Retinal pigment epithelial cell (primary cell): ENCODE measurements at regions not wholly inside any gene's neighbourhood (a gene's known extent, or its start where the extent isn't known, plus 50 kb on each side); places are given as distances from the start of the nearest gene placed in this dataset.

ENCODE experiments used
- DNase-seq: peaks from one replicate; pipeline ENCODE4 v3.0.0-alpha.2; 2010; ENCODE audit warnings: low read depth
- H3K4me3 ChIP-seq: 2 replicates; pipeline ENCODE4 v1.5.1; 2011; ENCODE audit warnings: mild to moderate bottlenecking, low read length, control low read depth, moderate library complexity
- CTCF ChIP-seq: conservative IDR thresholded peaks from 2 replicates; pipeline ENCODE4 v1.5.1; 2011; ENCODE audit warnings: low read depth, low read length, control low read depth, inconsistent platforms

DNA sequence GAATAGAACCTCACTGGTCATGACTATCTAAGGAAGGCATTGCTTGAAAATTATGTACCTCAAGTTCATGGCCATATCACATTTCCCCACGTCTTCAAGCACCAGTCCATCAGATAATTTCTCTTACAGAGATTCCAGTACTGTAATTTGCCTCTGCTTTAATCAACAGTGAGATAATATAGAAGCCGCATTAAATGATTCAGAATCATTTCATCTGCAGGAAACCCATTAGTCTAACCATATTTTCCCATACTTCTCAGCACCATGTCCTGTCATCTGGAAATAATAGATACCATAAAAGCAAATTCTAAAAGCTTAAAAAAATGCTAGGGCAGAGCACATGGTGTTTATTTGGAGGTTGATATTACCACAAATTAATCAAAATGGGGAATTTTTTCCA, 310.3 kb upstream of the SLIT2 start:
- H3K4me3 ChIP-seq = no peak overlapping the region
- no peak for DNase-seq
- no peak for TF ChIP-seq CTCF

DNA sequence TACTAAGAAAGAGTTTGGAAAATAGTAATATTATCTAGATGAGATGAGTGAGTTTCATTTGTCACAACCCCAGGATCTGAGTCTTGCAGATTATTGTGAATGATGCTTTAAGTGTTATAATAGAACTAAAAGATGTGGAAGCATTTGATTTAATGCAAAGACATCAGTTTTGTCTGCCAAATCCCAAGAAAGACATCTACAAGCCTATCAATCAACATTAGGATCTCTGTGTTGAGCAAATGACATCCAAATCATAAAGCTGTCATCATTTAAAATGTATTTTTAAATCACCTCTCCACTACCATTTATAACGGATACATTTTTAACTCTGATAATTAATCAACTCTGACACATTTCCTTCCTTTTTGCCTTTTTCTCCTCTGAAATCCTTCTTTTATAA, 310.8 kb upstream of the SLIT2 start:
- no peak overlapping the region for H3K4me3 ChIP-seq
- DNase-seq = no peak
- no peak for TF ChIP-seq CTCF

DNA sequence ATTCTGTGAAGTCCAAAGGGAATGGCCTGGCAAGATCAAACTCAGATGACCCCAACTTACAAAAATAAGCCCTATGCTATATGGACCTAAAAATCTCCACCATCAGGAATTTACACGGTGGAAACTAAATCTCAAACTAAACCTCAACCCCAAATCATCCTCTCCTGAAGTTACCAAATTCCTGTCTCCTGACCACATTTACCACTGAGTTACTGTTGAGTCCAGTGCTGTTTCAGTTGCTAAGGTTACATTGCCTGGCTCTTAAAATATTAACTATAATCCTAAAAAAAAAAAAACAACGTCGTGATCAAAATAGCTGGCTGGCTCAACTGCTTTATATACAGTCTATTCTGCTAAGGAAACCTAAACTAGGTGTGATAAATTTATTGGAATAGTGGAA, 315.2 kb upstream of the SLIT2 start:
- no peak overlapping the region for H3K4me3 ChIP-seq
- DNase-seq = peak; percentile 70
- no peak for TF ChIP-seq CTCF

DNA sequence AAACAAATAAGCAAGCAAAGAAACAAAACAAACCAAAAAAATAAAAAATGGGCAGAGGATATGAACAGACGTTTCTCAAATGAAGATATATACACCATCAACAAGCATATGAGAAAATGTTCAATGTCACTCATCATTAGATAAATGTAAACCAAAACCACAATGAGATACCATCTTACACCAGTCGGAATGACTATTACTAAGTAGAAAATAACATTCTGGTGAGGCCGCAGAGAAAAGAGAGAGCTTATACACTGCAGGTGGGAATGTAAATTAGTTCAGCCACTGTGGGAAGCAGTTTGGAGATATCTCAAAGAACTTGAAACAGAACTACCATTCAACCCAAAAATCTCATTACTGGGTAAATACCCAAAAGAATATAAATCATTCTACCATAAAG, 321.0 kb upstream of the SLIT2 start:
- H3K4me3 ChIP-seq = no peak overlapping the region
- TF ChIP-seq CTCF = no peak
- no peak for DNase-seq

GRCh38 chr4:19927381-19927780, 324.3 kb upstream of the SLIT2 start:
- no peak for TF ChIP-seq CTCF
- DNase-seq = no peak
- H3K4me3 ChIP-seq = no peak overlapping the region

DNA sequence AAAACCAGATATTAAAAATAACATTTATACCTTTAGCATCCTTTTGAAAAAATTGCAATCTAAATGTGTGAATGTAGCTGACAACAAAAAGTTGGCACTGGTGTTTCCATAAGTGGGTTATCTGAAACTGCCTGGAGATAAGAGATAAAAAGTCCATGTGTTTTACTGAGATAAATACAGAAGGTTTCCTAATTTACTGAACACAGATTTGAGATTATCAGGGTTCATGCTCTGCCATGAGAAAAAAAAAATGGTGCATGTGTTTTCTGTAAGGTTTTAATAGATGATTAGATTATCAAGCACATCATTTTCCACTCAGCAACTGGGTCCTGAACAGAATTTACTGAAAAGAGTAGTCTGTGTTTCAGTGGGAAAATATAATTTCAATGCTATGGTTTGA, 326.2 kb upstream of the SLIT2 start:
- no peak for TF ChIP-seq CTCF
- DNase-seq = no peak
- H3K4me3 ChIP-seq = no peak overlapping the region

- DNase-seq = peak; percentile 24
- no peak for TF ChIP-seq CTCF
- no peak overlapping the region for H3K4me3 ChIP-seq
Observed at GRCh38 chr4:19924761-19925160, 326.9 kb upstream of the SLIT2 start.
